Activated naive CD4-positive, alpha-beta T cell treated with anti-CD3 and anti-CD28 coated beads, Interleukin-2, amount 10 ng/mL, durations not matched to agents 7 days and 5 days (primary cell): ENCODE measurements at regions not wholly inside any gene's neighbourhood (a gene's known extent, or its start where the extent isn't known, plus 50 kb on each side); places are given as distances from the start of the nearest gene placed in this dataset.
A peak's percentile ranks its signal among the peaks of the same experiment; 100 is the strongest.
"Not testable (repeated sequence)": the region's sequence is repeated elsewhere in the genome, so short reads cannot be mapped to it uniquely, and the experiment has no call there.

Experiments used
- CTCF ChIA-PET: fragments of 350-600 bp; sonication (Branson Sonifier 250); formaldehyde crosslinking; loops from one replicate; lab custom pipeline; 2021; ENCODE audit warnings: antibody characterized with exemption; lab: Charles Lee
- DNase-seq: peaks from one replicate; pipeline ENCODE4 v3.0.0-alpha.2; 2020
- H3K27ac Mint-ChIP-seq: one replicate; pipeline ENCODE4 v1.8.0; 2021; ENCODE audit warnings: mild to moderate bottlenecking, moderate library complexity, mixed read lengths
- H3K27me3 Mint-ChIP-seq: one replicate; pipeline ENCODE4 v1.8.0; 2021; ENCODE audit warnings: mild to moderate bottlenecking, mixed read lengths
- H3K36me3 Mint-ChIP-seq: one replicate; pipeline ENCODE4 v1.8.0; 2021; ENCODE audit warnings: mixed read lengths
- H3K4me1 Mint-ChIP-seq: one replicate; pipeline ENCODE4 v1.8.0; 2021; ENCODE audit warnings: mixed read lengths
- H3K4me3 Mint-ChIP-seq: one replicate; pipeline ENCODE4 v1.8.0; 2021; ENCODE audit warnings: mild to moderate bottlenecking, moderate library complexity, mixed read lengths
- H3K9me3 Mint-ChIP-seq: one replicate; pipeline ENCODE4 v1.8.0; 2021; ENCODE audit warnings: mixed read lengths

GRCh38 chr9:94175669-94176068 is 83.4 kb upstream of the ZNF169 start:
- DNase-seq: no peak
- H3K4me3 Mint-ChIP-seq: no peak overlapping the region
- H3K4me1 Mint-ChIP-seq: peaks cover 58% of the 10 kb centered on the region
- CTCF ChIA-PET: no interaction called here
- peaks cover 50% of the 10 kb centered on the region for H3K36me3 Mint-ChIP-seq
- no peak overlapping the region for H3K27ac Mint-ChIP-seq
- no peaks in the 10 kb centered on the region for H3K27me3 Mint-ChIP-seq
- H3K9me3 Mint-ChIP-seq: no peaks in the 10 kb centered on the region

- Mint-ChIP-seq H3K27me3 (no peaks in the 10 kb centered on the region), H3K9me3 (no peaks in the 10 kb centered on the region), H3K36me3 (peaks cover 50% of the 10 kb centered on the region), H3K27ac (no peak overlapping the region), H3K4me3 (no peak overlapping the region), H3K4me1 (peaks cover 56% of the 10 kb centered on the region)
- no peak for DNase-seq
- CTCF ChIA-PET: no interaction called here
Observed at GRCh38 chr9:94176608-94177007, 82.5 kb upstream of the ZNF169 start.

- Mint-ChIP-seq H3K9me3 (no peaks in the 10 kb centered on the region), H3K27me3 (no peaks in the 10 kb centered on the region), H3K27ac (no peak overlapping the region), H3K4me3 (no peak overlapping the region), H3K36me3 (peaks cover 50% of the 10 kb centered on the region), H3K4me1 (peaks cover 39% of the 10 kb centered on the region)
- no peak for DNase-seq
- CTCF ChIA-PET: no interaction called here
Observed at GRCh38 chr9:94178927-94179326, 80.2 kb upstream of the ZNF169 start.

- DNase-seq: no peak
- CTCF ChIA-PET: no interaction called here
- Mint-ChIP-seq H3K27me3 (no peaks in the 10 kb centered on the region), H3K9me3 (no peaks in the 10 kb centered on the region), H3K4me1 (peaks cover 22% of the 10 kb centered on the region), H3K27ac (peak overlapping the region; percentile 50), H3K36me3 (peaks cover 39% of the 10 kb centered on the region), H3K4me3 (no peak overlapping the region)
Observed at GRCh38 chr9:94181408-94182181, 77.5 kb upstream of the ZNF169 start.

- DNase-seq: no peak
- peaks cover 16% of the 10 kb centered on the region for H3K4me1 Mint-ChIP-seq
- CTCF ChIA-PET: no interaction called here
Observed at GRCh38 chr9:94182532-94182931, 76.6 kb upstream of the ZNF169 start.

GRCh38 chr9:94183240-94183999 is 75.7 kb upstream of the ZNF169 start:
- no peak for DNase-seq
- Mint-ChIP-seq H3K27ac (peak overlapping the region; percentile 62), H3K4me3 (no peak overlapping the region), H3K9me3 (peaks cover 7% of the 10 kb centered on the region), H3K27me3 (no peaks in the 10 kb centered on the region), H3K4me1 (peaks cover 12% of the 10 kb centered on the region), H3K36me3 (peaks cover 41% of the 10 kb centered on the region)
- CTCF ChIA-PET: no interaction called here

More at GRCh38 chr9:94182532-94182931, 76.6 kb upstream of the ZNF169 start:
- H3K27me3 Mint-ChIP-seq: no peaks in the 10 kb centered on the region
- no peak overlapping the region for H3K27ac Mint-ChIP-seq
- peaks cover 37% of the 10 kb centered on the region for H3K36me3 Mint-ChIP-seq
- peaks cover 4% of the 10 kb centered on the region for H3K9me3 Mint-ChIP-seq
- H3K4me3 Mint-ChIP-seq: no peak overlapping the region

- H3K4me3 Mint-ChIP-seq: no peak overlapping the region
- peaks cover 40% of the 10 kb centered on the region for H3K36me3 Mint-ChIP-seq
- H3K27me3 Mint-ChIP-seq: no peaks in the 10 kb centered on the region
- H3K27ac Mint-ChIP-seq: no peak overlapping the region
- H3K4me1 Mint-ChIP-seq: no peaks in the 10 kb centered on the region
- no peak for DNase-seq
- CTCF ChIA-PET: interaction anchor here (1.6 kb wide), 1 partner anchor 17 kb away, joined by 4 read pairs; no protein-coding TSS in a partner anchor
- H3K9me3 Mint-ChIP-seq: peaks cover 28% of the 10 kb centered on the region
Observed at GRCh38 chr9:94188246-94188645, 70.9 kb upstream of the ZNF169 start.

GRCh38 chr9:94191706-94192105 is 67.4 kb upstream of the ZNF169 start:
- CTCF ChIA-PET, H3K4me1 Mint-ChIP-seq, H3K27me3 Mint-ChIP-seq, H3K4me3 Mint-ChIP-seq, DNase-seq, H3K27ac Mint-ChIP-seq: not testable (repeated sequence)
- peaks cover 49% of the 10 kb centered on the region for H3K9me3 Mint-ChIP-seq
- peaks cover 46% of the 10 kb centered on the region for H3K36me3 Mint-ChIP-seq

GRCh38 chr9:94198414-94198813 is 60.7 kb upstream of the ZNF169 start:
- DNase-seq: no peak
- CTCF ChIA-PET: no interaction called here
- Mint-ChIP-seq H3K27ac (no peak overlapping the region), H3K4me1 (peaks cover 2% of the 10 kb centered on the region), H3K27me3 (no peaks in the 10 kb centered on the region), H3K4me3 (no peak overlapping the region), H3K36me3 (peaks cover 15% of the 10 kb centered on the region), H3K9me3 (peaks cover 21% of the 10 kb centered on the region)

GRCh38 chr9:94199776-94200175 is 59.3 kb upstream of the ZNF169 start:
- Mint-ChIP-seq H3K4me1 (peaks cover 2% of the 10 kb centered on the region), H3K36me3 (peaks cover 9% of the 10 kb centered on the region), H3K9me3 (peaks cover 19% of the 10 kb centered on the region), H3K27ac (no peak overlapping the region), H3K27me3 (peaks cover 4% of the 10 kb centered on the region), H3K4me3 (no peak overlapping the region)
- no peak for DNase-seq
- CTCF ChIA-PET: no interaction called here

GRCh38 chr9:94204174-94204573 is 54.9 kb upstream of the ZNF169 start:
- Mint-ChIP-seq H3K27ac (no peak overlapping the region), H3K4me3 (no peak overlapping the region), H3K4me1 (no peaks in the 10 kb centered on the region), H3K27me3 (peaks cover 13% of the 10 kb centered on the region), H3K9me3 (peaks cover 9% of the 10 kb centered on the region), H3K36me3 (no peaks in the 10 kb centered on the region)
- no peak for DNase-seq
- CTCF ChIA-PET: interaction anchor here (1.3 kb wide), 1 partner anchor 9 kb away, joined by 3 read pairs; no protein-coding TSS in a partner anchor

GRCh38 chr9:94207781-94208180 is 51.3 kb upstream of the ZNF169 start:
- no peak for DNase-seq
- no peak overlapping the region for H3K27ac Mint-ChIP-seq
- H3K36me3 Mint-ChIP-seq: no peaks in the 10 kb centered on the region
- CTCF ChIA-PET: no interaction called here
- H3K9me3 Mint-ChIP-seq: peaks cover 9% of the 10 kb centered on the region
- H3K27me3 Mint-ChIP-seq: peaks cover 13% of the 10 kb centered on the region
- H3K4me1 Mint-ChIP-seq: no peaks in the 10 kb centered on the region
- H3K4me3 Mint-ChIP-seq: no peak overlapping the region
